ENCODE measurements at regions not wholly inside any gene's neighbourhood (a gene's known extent, or its start where the extent isn't known, plus 50 kb on each side); places are given as distances from the start of the nearest gene placed in this dataset.

GRCh38 chr14:95394297-95395097, 74.8 kb upstream of the CLMN start:
- Histone ChIP-seq H3K4me3 (ENCODE audit: control insufficient read depth in 1 of 2, extremely low read depth in 1 of 2, low read length in 1 of 2) (no peak overlapping the region), H3K9me3 (no peaks in the 10 kb centered on the region), H3K4me1 (ENCODE audit: control insufficient read depth in 1 of 2, extremely low read depth in 1 of 2, insufficient read depth in 2 of 2, low read length in 2 of 2) (no peaks in the 10 kb centered on the region), H3K27me3 (replicated peaks in 1 of 2; ENCODE audit: control insufficient read depth in 2 of 2, extremely low read depth in 1 of 2, insufficient read depth in 2 of 2, low read length in 1 of 2) (peaks cover 0 to 6% of the 10 kb centered on the region in 2 experiments), H3K27ac (ENCODE audit: low read length) (no peak overlapping the region), H3K36me3 (ENCODE audit: control insufficient read depth in 2 of 2, extremely low read depth in 1 of 2, insufficient read depth in 1 of 2, low read length in 1 of 2) (no peaks in the 10 kb centered on the region)
- Mint-ChIP-seq H3K27ac (no peak overlapping the region), H3K4me1 (peaks cover 0 to 4% (median 2%) of the 10 kb centered on the region in 3 donors), H3K4me3 (no peak overlapping the region), H3K9me3 (peaks cover 0 to 8% (median 5%) of the 10 kb centered on the region in 3 donors), H3K27me3 (peaks cover 0 to 1% of the 10 kb centered on the region in 2 donors), H3K36me3 (no peaks in the 10 kb centered on the region)
- ATAC-seq (replicated peaks in 1 of 4) (no peak), DNase-seq (no peak)
- ChIA-PET CTCF (no interaction called here), POLR2A (no interaction called here)
- WGBS (ENCODE audit: insufficient coverage), result 63% methylated on average over 2 of the region's 3 CpGs

- WGBS (ENCODE audit: insufficient coverage), result 80% methylated on average over 4 of the region's 5 CpGs
- no peak overlapping the region for H3K27ac ChIP-seq (ENCODE audit: low read length)
- H3K27me3 ChIP-seq (replicated peaks in 1 of 2; ENCODE audit: control insufficient read depth in 2 of 2, extremely low read depth in 1 of 2, insufficient read depth in 2 of 2, low read length in 1 of 2), result peaks cover 0 to 4% of the 10 kb centered on the region in 2 experiments
- H3K9me3 ChIP-seq, result no peaks in the 10 kb centered on the region
- ChIA-PET POLR2A (no interaction called here), CTCF (no interaction called here)
- H3K4me1 ChIP-seq (ENCODE audit: control insufficient read depth in 1 of 2, extremely low read depth in 1 of 2, insufficient read depth in 2 of 2, low read length in 2 of 2), result no peaks in the 10 kb centered on the region
- H3K4me3 ChIP-seq (ENCODE audit: control insufficient read depth in 1 of 2, extremely low read depth in 1 of 2, low read length in 1 of 2), result no peak overlapping the region
- no peaks in the 10 kb centered on the region for H3K36me3 Mint-ChIP-seq
- no peaks in the 10 kb centered on the region for H3K36me3 ChIP-seq (ENCODE audit: control insufficient read depth in 2 of 2, extremely low read depth in 1 of 2, insufficient read depth in 1 of 2, low read length in 1 of 2)
- peaks cover 0 to 4% (median 2%) of the 10 kb centered on the region in 3 donors for H3K4me1 Mint-ChIP-seq
- H3K27ac Mint-ChIP-seq, result no peak overlapping the region
- H3K27me3 Mint-ChIP-seq, result peaks cover 3% of the 10 kb centered on the region in 2 donors
- peaks cover 0 to 8% (median 5%) of the 10 kb centered on the region in 3 donors for H3K9me3 Mint-ChIP-seq
- no peak for ATAC-seq (replicated peaks in 1 of 4)
- H3K4me3 Mint-ChIP-seq, result no peak overlapping the region
- DNase-seq, result no peak
Measured at GRCh38 chr14:95392841-95393240, 73.1 kb upstream of the CLMN start.

- Histone ChIP-seq H3K4me1 (ENCODE audit: control insufficient read depth in 1 of 2, extremely low read depth in 1 of 2, insufficient read depth in 2 of 2, low read length in 2 of 2) (no peaks in the 10 kb centered on the region), H3K27me3 (replicated peaks in 1 of 2; ENCODE audit: control insufficient read depth in 2 of 2, extremely low read depth in 1 of 2, insufficient read depth in 2 of 2, low read length in 1 of 2) (peaks cover 0 to 4% of the 10 kb centered on the region in 2 experiments), H3K9me3 (no peaks in the 10 kb centered on the region), H3K4me3 (ENCODE audit: control insufficient read depth in 1 of 2, extremely low read depth in 1 of 2, low read length in 1 of 2) (no peak overlapping the region), H3K36me3 (ENCODE audit: control insufficient read depth in 2 of 2, extremely low read depth in 1 of 2, insufficient read depth in 1 of 2, low read length in 1 of 2) (no peaks in the 10 kb centered on the region), H3K27ac (ENCODE audit: low read length) (no peak overlapping the region)
- POLR2A ChIA-PET, result no interaction called here
- CTCF ChIA-PET, result no interaction called here
- Mint-ChIP-seq H3K27ac (no peak overlapping the region), H3K9me3 (peaks cover 0 to 8% (median 5%) of the 10 kb centered on the region in 3 donors), H3K4me3 (no peak overlapping the region), H3K36me3 (no peaks in the 10 kb centered on the region), H3K27me3 (peaks cover 3 to 9% of the 10 kb centered on the region in 2 donors), H3K4me1 (peaks cover 0 to 4% (median 2%) of the 10 kb centered on the region in 3 donors)
- no peak for DNase-seq
- 83% methylated on average over 2 of the region's 2 CpGs for WGBS (ENCODE audit: insufficient coverage)
- ATAC-seq (replicated peaks in 1 of 4), result no peak
Measured at GRCh38 chr14:95391331-95391730, 71.6 kb upstream of the CLMN start.

- H3K9me3 Mint-ChIP-seq, result peaks cover 0 to 8% (median 5%) of the 10 kb centered on the region in 3 donors
- Histone ChIP-seq H3K27ac (ENCODE audit: low read length) (no peak overlapping the region), H3K9me3 (no peaks in the 10 kb centered on the region), H3K27me3 (replicated peaks in 1 of 2; ENCODE audit: control insufficient read depth in 2 of 2, extremely low read depth in 1 of 2, insufficient read depth in 2 of 2, low read length in 1 of 2) (peaks cover 0 to 14% of the 10 kb centered on the region in 2 experiments), H3K4me1 (ENCODE audit: control insufficient read depth in 1 of 2, extremely low read depth in 1 of 2, insufficient read depth in 2 of 2, low read length in 2 of 2) (no peaks in the 10 kb centered on the region), H3K36me3 (ENCODE audit: control insufficient read depth in 2 of 2, extremely low read depth in 1 of 2, insufficient read depth in 1 of 2, low read length in 1 of 2) (no peaks in the 10 kb centered on the region), H3K4me3 (ENCODE audit: control insufficient read depth in 1 of 2, extremely low read depth in 1 of 2, low read length in 1 of 2) (no peak overlapping the region)
- CTCF ChIA-PET, result no interaction called here
- H3K4me1 Mint-ChIP-seq, result no peaks in the 10 kb centered on the region
- no peak for DNase-seq
- WGBS (ENCODE audit: insufficient coverage), result 80% methylated on average over 7 of the region's 9 CpGs
- peaks cover 3 to 19% of the 10 kb centered on the region in 2 donors for H3K27me3 Mint-ChIP-seq
- POLR2A ChIA-PET, result no interaction called here
- H3K27ac Mint-ChIP-seq, result no peak overlapping the region
- H3K4me3 Mint-ChIP-seq, result no peak overlapping the region
- ATAC-seq (replicated peaks in 1 of 4), result no peak
- H3K36me3 Mint-ChIP-seq, result no peaks in the 10 kb centered on the region
Measured at GRCh38 chr14:95389471-95390011, 69.8 kb upstream of the CLMN start.

GRCh38 chr14:95388699-95389098, 69.0 kb upstream of the CLMN start:
- Histone ChIP-seq H3K27ac (ENCODE audit: low read length) (no peak overlapping the region), H3K27me3 (replicated peaks in 1 of 2; ENCODE audit: control insufficient read depth in 2 of 2, extremely low read depth in 1 of 2, insufficient read depth in 2 of 2, low read length in 1 of 2) (peaks cover 0 to 21% of the 10 kb centered on the region in 2 experiments), H3K36me3 (ENCODE audit: control insufficient read depth in 2 of 2, extremely low read depth in 1 of 2, insufficient read depth in 1 of 2, low read length in 1 of 2) (no peaks in the 10 kb centered on the region), H3K4me1 (ENCODE audit: control insufficient read depth in 1 of 2, extremely low read depth in 1 of 2, insufficient read depth in 2 of 2, low read length in 2 of 2) (no peaks in the 10 kb centered on the region), H3K4me3 (ENCODE audit: control insufficient read depth in 1 of 2, extremely low read depth in 1 of 2, low read length in 1 of 2) (no peak overlapping the region), H3K9me3 (no peaks in the 10 kb centered on the region)
- no peak for DNase-seq
- no peaks in the 10 kb centered on the region for H3K36me3 Mint-ChIP-seq
- H3K4me1 Mint-ChIP-seq, result no peaks in the 10 kb centered on the region
- ChIA-PET POLR2A (no interaction called here), CTCF (no interaction called here)
- WGBS (ENCODE audit: insufficient coverage), result 69% methylated on average over 4 of the region's 4 CpGs
- peaks cover 0 to 8% (median 0%) of the 10 kb centered on the region in 3 donors for H3K9me3 Mint-ChIP-seq
- peaks cover 3 to 21% of the 10 kb centered on the region in 2 donors for H3K27me3 Mint-ChIP-seq
- ATAC-seq (replicated peaks in 1 of 4), result no peak
- H3K27ac Mint-ChIP-seq, result no peak overlapping the region
- no peak overlapping the region for H3K4me3 Mint-ChIP-seq

- no peaks in the 10 kb centered on the region for H3K4me1 Mint-ChIP-seq
- peaks cover 3 to 21% of the 10 kb centered on the region in 2 donors for H3K27me3 Mint-ChIP-seq
- ATAC-seq (replicated peaks in 1 of 4) (no peak), DNase-seq (no peak)
- H3K4me3 Mint-ChIP-seq, result no peak overlapping the region
- no peaks in the 10 kb centered on the region for H3K36me3 Mint-ChIP-seq
- H3K9me3 Mint-ChIP-seq, result peaks cover 0 to 8% (median 0%) of the 10 kb centered on the region in 3 donors
- Histone ChIP-seq H3K27ac (ENCODE audit: low read length) (no peak overlapping the region), H3K4me1 (ENCODE audit: control insufficient read depth in 1 of 2, extremely low read depth in 1 of 2, insufficient read depth in 2 of 2, low read length in 2 of 2) (no peaks in the 10 kb centered on the region), H3K9me3 (no peaks in the 10 kb centered on the region), H3K36me3 (ENCODE audit: control insufficient read depth in 2 of 2, extremely low read depth in 1 of 2, insufficient read depth in 1 of 2, low read length in 1 of 2) (no peaks in the 10 kb centered on the region), H3K4me3 (ENCODE audit: control insufficient read depth in 1 of 2, extremely low read depth in 1 of 2, low read length in 1 of 2) (no peak overlapping the region), H3K27me3 (replicated peaks in 1 of 2; ENCODE audit: control insufficient read depth in 2 of 2, extremely low read depth in 1 of 2, insufficient read depth in 2 of 2, low read length in 1 of 2) (peaks cover 0 to 21% of the 10 kb centered on the region in 2 experiments)
- WGBS (ENCODE audit: insufficient coverage), result 87% methylated on average over 3 of the region's 7 CpGs
- ChIA-PET POLR2A (no interaction called here), CTCF (no interaction called here)
- no peak overlapping the region for H3K27ac Mint-ChIP-seq
Measured at GRCh38 chr14:95387826-95388445, 68.2 kb upstream of the CLMN start.
